HCT116 (cell line): ENCODE measurements at regions not wholly inside any gene's neighbourhood (a gene's known extent, or its start where the extent isn't known, plus 50 kb on each side); places are given as distances from the start of the nearest gene placed in this dataset.

ENCODE experiments used
- ATAC-seq: fragments of 200-7000 bp; cut with Tn5 transposase; 2 replicates; pipeline ENCODE4 v1.9.1; 2020; ENCODE audit warnings: mild to moderate bottlenecking, moderate library complexity
- BruUV-seq: library from RNA; stranded (reverse); fragments of 400-500 nt; replicated peaks from 2 replicates; lab custom pipeline; 2021; lab: Mats Ljungman, UMichigan
- CTCF ChIA-PET: fragments of 300-600 bp; sonication (Branson Sonifier 250); formaldehyde crosslinking; loops from one replicate; lab custom pipeline; 2021; ENCODE audit warnings: antibody characterized with exemption; lab: Charles Lee
- POLR2A ChIA-PET: fragments of 300-600, 350-600 bp; sonication (Branson Sonifier 250); formaldehyde crosslinking; loops from one replicate; lab custom pipeline; 2021; ENCODE audit warnings: antibody characterized with exemption; lab: Charles Lee
- RAD21 ChIA-PET, 2 experiments: fragments of 300-600 bp; sonication (Branson Sonifier 250); formaldehyde crosslinking; loops; one replicate each; lab custom pipeline; 2023; ENCODE audit warnings: low total read pairs in 2 of 2; ENCODE audit not compliant: uncharacterized antibody in 2 of 2, unreplicated experiment in 2 of 2, low non-redundant PET in 1 of 2; lab: Charles Lee
- DNase-seq: peaks from one replicate; pipeline ENCODE4 v3.0.0-alpha.2; 2010; ENCODE audit warnings: low read depth, low spot score
- H2AFZ ChIP-seq: fragments of 200-600 bp; shearing (Covaris generic), sonication (generic); 2 replicates; pipeline ENCODE4 v1.6.1; 2017; ENCODE audit warnings: low read depth, mixed run types, mixed read lengths, antibody characterized with exemption, low read length; ENCODE audit not compliant: poor library complexity, severe bottlenecking
- H3K27ac ChIP-seq: 2 replicates; pipeline ENCODE4 v1.5.1; 2012; ENCODE audit warnings: low read depth, low read length
- H3K27me3 ChIP-seq: fragments of 200-600 bp; sonication (generic); 2 replicates; pipeline ENCODE4 v1.6.1; 2016; ENCODE audit warnings: mixed run types, low read length, mixed read lengths; ENCODE audit not compliant: insufficient read depth
- H3K36me3 ChIP-seq, 2 experiments: fragments of 200-500 bp in 1 of 2; fragments of 200-600 bp in 1 of 2; sonication (Bioruptor generic) in 1 of 2; sonication (generic) in 1 of 2; 2 replicates each; pipeline versions ENCODE4 v1.5.1 to v1.6.1; 2014 to 2016; ENCODE audit warnings: low read length in 2 of 2, inconsistent platforms in 1 of 2, mixed read lengths in 1 of 2, mixed run types in 1 of 2; ENCODE audit not compliant: insufficient read depth in 2 of 2, control insufficient read depth in 1 of 2
- H3K4me1 ChIP-seq, 2 experiments: fragments of 200-600 bp in 1 of 2; sonication (generic) in 1 of 2; 2 replicates each; pipeline versions ENCODE4 v1.5.1 to v1.6.1; 2012 to 2017; ENCODE audit warnings: low read length in 2 of 2, inconsistent platforms in 1 of 2, mild to moderate bottlenecking in 1 of 2, mixed read lengths in 1 of 2, mixed run types in 1 of 2, moderate library complexity in 1 of 2; ENCODE audit not compliant: insufficient read depth in 2 of 2, control insufficient read depth in 1 of 2
- H3K4me2 ChIP-seq: fragments of 200-600 bp; sonication (generic); 2 replicates; pipeline ENCODE4 v1.6.1; 2017; ENCODE audit warnings: mixed run types, low read length, mixed read lengths
- H3K4me3 ChIP-seq, 2 experiments: fragments of 200-600 bp in 1 of 2; sonication (generic) in 1 of 2; replicated peaks in 1 of 2; 2 replicates each; pipeline ENCODE4 v1.5.1; 2011 to 2016; ENCODE audit warnings: low read length in 2 of 2, control low read depth in 1 of 2, low read depth in 1 of 2, mild to moderate bottlenecking in 1 of 2, mixed read lengths in 1 of 2, mixed run types in 1 of 2
- H3K79me2 ChIP-seq: fragments of 200-600 bp; sonication (generic); 2 replicates; pipeline ENCODE4 v1.6.1; 2017; ENCODE audit warnings: mild to moderate bottlenecking, mixed run types, low read length, moderate library complexity, mixed read lengths; ENCODE audit not compliant: insufficient read depth
- H3K9ac ChIP-seq: fragments of 200-600 bp; sonication (generic); 2 replicates; pipeline ENCODE4 v1.6.1; 2016; ENCODE audit warnings: low read length, mixed read lengths
- H3K9me2 ChIP-seq: fragments of 200-600 bp; sonication (generic), shearing (Covaris generic); 2 replicates; pipeline ENCODE4 v1.6.1; 2017; ENCODE audit warnings: mixed run types, mild to moderate bottlenecking, moderate library complexity; ENCODE audit not compliant: insufficient read depth
- H3K9me3 ChIP-seq, 2 experiments: fragments of 200-500 bp in 1 of 2; fragments of 200-600 bp in 1 of 2; sonication (Bioruptor generic) in 1 of 2; sonication (generic) in 1 of 2; 2 replicates each; pipeline ENCODE4 v1.6.1; 2014 to 2017; ENCODE audit warnings: low read length in 2 of 2, mixed read lengths in 2 of 2, inconsistent platforms in 1 of 2, low read depth in 1 of 2, mild to moderate bottlenecking in 1 of 2, mixed run types in 1 of 2, moderate library complexity in 1 of 2; ENCODE audit not compliant: control insufficient read depth in 1 of 2, insufficient read depth in 1 of 2
- H4K20me1 ChIP-seq: fragments of 200-600 bp; sonication (generic), shearing (Covaris generic); 2 replicates; pipeline ENCODE4 v1.6.1; 2017; ENCODE audit warnings: mixed run types, mild to moderate bottlenecking, moderate library complexity; ENCODE audit not compliant: insufficient read depth
- CBX3 ChIP-seq: IDR thresholded peaks from 2 replicates; pipeline ENCODE4 v1.6.1; 2012; ENCODE audit warnings: low read depth
- CTCF ChIP-seq, 3 experiments: fragments of 200-600 bp in 1 of 3; sonication (generic) in 1 of 3; IDR thresholded peaks in 2 of 3; conservative IDR thresholded peaks in 1 of 3; 2 replicates each; pipeline ENCODE4 v1.5.1; 2012 to 2017; ENCODE audit warnings: low read depth in 2 of 3, low read length in 2 of 3, antibody characterized with exemption in 1 of 3, borderline replicate concordance in 1 of 3, control low read depth in 1 of 3, mild to moderate bottlenecking in 1 of 3, mixed read lengths in 1 of 3, mixed run types in 1 of 3, moderate library complexity in 1 of 3; ENCODE audit not compliant: insufficient read depth in 1 of 3
- EGR1 ChIP-seq: IDR thresholded peaks from 2 replicates; pipeline ENCODE4 v1.6.1; 2012; ENCODE audit warnings: low read depth
- FOSL1 ChIP-seq: IDR thresholded peaks from 2 replicates; pipeline ENCODE4 v1.6.1; 2012; ENCODE audit warnings: low read depth
- MAX ChIP-seq: IDR thresholded peaks from 2 replicates; pipeline ENCODE4 v1.6.1; 2012
- POLR2AphosphoS5 ChIP-seq: IDR thresholded peaks from 2 replicates; pipeline ENCODE4 v1.6.1; 2011; ENCODE audit warnings: mild to moderate bottlenecking, low read depth, low read length, moderate library complexity
- RAD21 ChIP-seq: IDR thresholded peaks from 2 replicates; pipeline ENCODE4 v1.6.1; 2012; ENCODE audit warnings: low read depth, mild to moderate bottlenecking
- intact Hi-C: fragments of 100-400 bp; cut with micrococcal nuclease; formaldehyde crosslinking; loops from 2 replicates; pipeline ENCODE4 v1.10.0; 2022

- CTCF ChIA-PET, result no interaction called here
- no peaks in the 10 kb centered on the region for H3K9me2 ChIP-seq
- no peaks in the 10 kb centered on the region for H3K36me3 ChIP-seq
- RAD21 ChIA-PET, result no interaction called here
- H3K27me3 ChIP-seq, result no peaks in the 10 kb centered on the region
- no peak for ATAC-seq
- no peak overlapping the region for H3K4me3 ChIP-seq
- no peak overlapping the region for H2AFZ ChIP-seq
- no peak for DNase-seq
- no peak overlapping the region for H3K4me2 ChIP-seq
- no peak for TF ChIP-seq POLR2AphosphoS5
- no peak for TF ChIP-seq EGR1
- TF ChIP-seq FOSL1, result no peak
- no peak for TF ChIP-seq CTCF (IDR thresholded peaks at IDR 0.05 in 2 of 3, conservative IDR thresholded peaks at IDR 0.05 in 1 of 3; ENCODE audit: borderline replicate concordance in 1 of 3, insufficient read depth in 1 of 3, low read depth in 2 of 3, low read length in 2 of 3)
- no peak for TF ChIP-seq CBX3
- H4K20me1 ChIP-seq, result no peaks in the 10 kb centered on the region
- H3K4me1 ChIP-seq, result no peaks in the 10 kb centered on the region
- H3K9ac ChIP-seq, result no peak overlapping the region
- H3K79me2 ChIP-seq, result no peaks in the 10 kb centered on the region
- no peaks in the 10 kb centered on the region for H3K9me3 ChIP-seq
- intact Hi-C loops, result no loop called here
- no peak overlapping the region for H3K27ac ChIP-seq
- BruUV-seq, result no TSS peak
- POLR2A ChIA-PET, result no interaction called here
Observed at GRCh38 chr2:177119099-177119498, 93.5 kb upstream of the HNRNPA3 start.

DNA sequence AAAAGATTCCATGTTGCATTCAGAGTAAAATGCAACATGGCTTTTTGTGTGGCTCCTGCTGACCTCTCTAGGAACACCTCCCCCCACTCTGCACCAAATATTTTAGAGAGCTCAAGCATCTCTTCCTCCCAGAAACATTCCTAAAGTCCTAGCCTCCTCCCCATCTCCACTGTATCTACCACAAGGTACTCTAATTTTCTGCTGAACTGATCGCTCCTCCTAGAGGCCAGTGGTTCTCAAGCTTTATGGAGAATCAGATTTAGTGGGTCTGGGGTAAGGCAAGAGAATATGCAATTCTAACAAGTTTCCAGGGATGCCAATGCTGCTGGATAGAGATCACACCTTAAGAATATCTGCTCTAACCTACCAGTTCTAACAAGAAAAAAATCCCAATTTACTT, 89.5 kb upstream of the HNRNPA3 start:
- Histone ChIP-seq H3K79me2 (no peaks in the 10 kb centered on the region), H3K9me2 (no peaks in the 10 kb centered on the region), H4K20me1 (no peaks in the 10 kb centered on the region), H3K27me3 (no peaks in the 10 kb centered on the region; the same call in 1 of the 2 replicates), H3K4me3 (no peak overlapping the region), H3K9me3 (no peaks in the 10 kb centered on the region), H2AFZ (no peak overlapping the region), H3K4me2 (no peak overlapping the region), H3K4me1 (no peaks in the 10 kb centered on the region), H3K9ac (no peak overlapping the region), H3K27ac (no peak overlapping the region), H3K36me3 (no peaks in the 10 kb centered on the region)
- ATAC-seq (no peak), DNase-seq (no peak)
- ChIA-PET RAD21 (no interaction called here), CTCF (interaction anchor here (0.9 kb wide), 1 partner anchor 26 kb away, joined by 3 read pairs; no protein-coding TSS in a partner anchor), POLR2A (no interaction called here)
- BruUV-seq, result no TSS peak
- 0 out of 6 replicates have a peak, but pooled peaks of 1 of the 3 experiments have one; percentile 9 for TF ChIP-seq CTCF (IDR thresholded peaks at IDR 0.05 in 2 of 3, conservative IDR thresholded peaks at IDR 0.05 in 1 of 3; ENCODE audit: borderline replicate concordance in 1 of 3, insufficient read depth in 1 of 3, low read depth in 2 of 3, low read length in 2 of 3)
- TF ChIP-seq RAD21, result peak; percentile 17; the same call in 1 of the 2 replicates
- no peak for TF ChIP-seq MAX
- intact Hi-C loops, result no loop called here
